Activated CD4-positive, alpha-beta T cell treated with anti-CD3 and anti-CD28 coated beads, Interleukin-2, amount 50 U/mL, for 1 hour (primary cell): ENCODE measurements at regions not wholly inside any gene's neighbourhood (a gene's known extent, or its start where the extent isn't known, plus 50 kb on each side); places are given as distances from the start of the nearest gene placed in this dataset.
"Not testable (repeated sequence)": the region's sequence is repeated elsewhere in the genome, so short reads cannot be mapped to it uniquely, and the experiment has no call there.

Experiments
- DNase-seq: peaks from one replicate; pipeline ENCODE4 v3.0.0-alpha.2; 2020

DNA sequence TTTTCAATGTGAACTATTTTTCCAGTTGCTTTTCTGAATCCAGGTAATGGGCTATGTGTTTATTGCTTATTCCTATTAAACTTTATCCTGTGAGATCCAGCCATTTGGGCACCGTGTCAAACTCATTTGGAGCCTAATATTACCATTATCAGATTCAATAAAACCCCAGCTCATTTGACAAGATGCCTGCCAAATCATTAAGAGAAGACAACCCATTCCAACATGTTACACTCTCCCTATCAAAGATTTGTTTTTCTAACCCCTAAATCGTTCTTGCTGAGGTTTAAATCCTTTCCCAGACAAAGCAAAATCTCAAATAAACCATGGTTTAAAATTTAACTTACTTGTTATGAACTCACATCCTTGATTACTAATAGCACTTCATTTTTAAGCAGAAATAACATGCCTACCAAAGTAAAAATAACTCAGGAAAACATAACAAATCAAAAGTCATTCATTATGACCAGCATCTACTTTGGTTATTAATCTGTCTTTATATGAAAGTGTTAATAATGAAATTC lies 130.0 kb upstream of the TCF21 start:
- DNase-seq, result no peak

DNA sequence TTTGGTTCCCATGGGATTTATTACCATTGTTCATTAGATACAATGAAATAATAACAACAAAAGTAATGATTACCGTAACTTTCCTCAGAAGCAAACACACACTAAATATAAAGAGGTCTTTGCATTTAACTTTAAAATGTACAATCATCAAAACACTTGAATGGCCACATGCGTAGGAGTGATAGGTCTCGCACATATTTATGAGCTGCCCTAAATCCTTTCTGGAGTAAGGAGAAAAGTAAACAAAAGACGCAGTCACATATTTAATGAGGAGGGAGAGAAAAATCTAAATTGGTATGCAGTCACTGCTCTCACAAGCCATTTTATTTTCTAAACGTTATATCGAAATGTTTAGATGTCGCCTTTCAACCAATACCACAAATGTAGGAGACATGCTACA lies 129.4 kb upstream of the TCF21 start:
- DNase-seq, result no peak

DNA sequence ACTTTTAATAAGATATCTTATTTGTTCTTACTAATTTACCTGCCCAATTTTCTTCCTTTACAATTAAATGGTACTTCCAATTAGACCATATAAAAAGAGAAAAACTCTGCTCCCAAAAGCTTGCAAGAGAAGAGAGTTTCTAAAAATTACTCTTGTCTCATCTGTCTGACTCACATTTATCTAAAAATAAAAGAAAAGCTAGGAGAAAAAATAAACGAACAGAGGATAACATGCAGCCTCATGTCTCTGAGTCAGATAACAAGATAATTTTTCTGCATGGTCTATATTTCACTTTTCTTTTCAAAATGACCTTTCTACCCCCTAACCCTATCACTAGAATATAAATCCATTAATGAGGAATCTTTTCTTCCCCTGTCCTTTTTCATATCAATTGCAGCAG lies 127.2 kb upstream of the TCF21 start:
- DNase-seq, result no peak

DNA sequence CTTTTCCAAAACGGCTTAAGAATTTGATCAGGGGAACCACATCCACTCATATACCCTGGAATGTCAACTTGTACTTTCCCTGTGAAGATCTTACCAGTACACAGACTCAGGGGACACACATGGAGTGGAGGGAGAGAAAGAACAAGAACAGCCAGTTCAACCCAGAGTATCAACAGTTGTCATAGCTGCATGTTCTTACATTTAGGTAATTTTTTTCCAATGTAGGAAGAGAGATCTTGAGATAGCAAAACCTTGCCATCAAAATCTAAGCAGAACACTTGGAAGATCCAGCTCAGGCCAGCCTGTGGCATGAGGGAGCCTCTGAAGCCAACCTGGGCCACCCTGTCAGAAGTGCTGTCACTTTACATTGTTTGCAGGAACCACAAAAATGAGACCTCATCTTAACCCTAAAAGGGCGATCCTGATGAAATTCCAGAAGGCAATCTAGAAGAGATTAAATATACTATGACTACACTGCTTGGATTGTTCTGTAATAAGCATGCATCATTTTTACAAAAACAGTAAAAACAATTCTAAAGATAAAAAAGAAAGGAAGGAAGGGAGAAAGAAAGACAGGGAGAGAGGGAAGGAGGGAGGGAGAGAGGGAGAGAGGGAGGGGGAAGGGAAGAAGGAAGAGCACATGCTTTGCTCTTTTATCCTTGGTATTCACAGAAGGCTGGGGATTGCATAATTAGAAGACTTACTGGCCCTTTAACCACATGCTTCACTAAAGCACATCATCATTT lies 124.7 kb upstream of the TCF21 start:
- DNase-seq, result no peak

DNA sequence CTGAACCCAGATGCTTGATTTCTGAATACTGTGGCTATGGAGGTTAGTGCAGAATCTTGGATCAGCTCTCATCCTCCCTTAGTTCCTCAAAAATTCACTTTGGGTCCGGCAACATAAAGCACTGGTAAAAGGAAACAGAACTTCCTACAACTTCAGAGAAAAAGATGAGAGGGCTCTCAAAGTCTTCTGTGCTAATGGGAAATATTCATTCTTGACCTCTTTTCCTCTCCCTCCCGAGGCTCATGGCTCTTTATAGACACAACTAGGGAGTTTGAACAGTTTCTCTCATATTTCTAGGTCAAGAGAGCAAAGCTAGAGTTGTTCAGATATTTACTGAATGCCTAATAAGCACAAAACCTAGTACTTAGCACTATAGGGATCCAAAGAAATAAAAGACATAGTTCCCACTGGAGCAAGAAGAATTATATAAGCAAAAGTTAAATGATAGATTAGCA lies 124.1 kb upstream of the TCF21 start:
- DNase-seq, result no peak

DNA sequence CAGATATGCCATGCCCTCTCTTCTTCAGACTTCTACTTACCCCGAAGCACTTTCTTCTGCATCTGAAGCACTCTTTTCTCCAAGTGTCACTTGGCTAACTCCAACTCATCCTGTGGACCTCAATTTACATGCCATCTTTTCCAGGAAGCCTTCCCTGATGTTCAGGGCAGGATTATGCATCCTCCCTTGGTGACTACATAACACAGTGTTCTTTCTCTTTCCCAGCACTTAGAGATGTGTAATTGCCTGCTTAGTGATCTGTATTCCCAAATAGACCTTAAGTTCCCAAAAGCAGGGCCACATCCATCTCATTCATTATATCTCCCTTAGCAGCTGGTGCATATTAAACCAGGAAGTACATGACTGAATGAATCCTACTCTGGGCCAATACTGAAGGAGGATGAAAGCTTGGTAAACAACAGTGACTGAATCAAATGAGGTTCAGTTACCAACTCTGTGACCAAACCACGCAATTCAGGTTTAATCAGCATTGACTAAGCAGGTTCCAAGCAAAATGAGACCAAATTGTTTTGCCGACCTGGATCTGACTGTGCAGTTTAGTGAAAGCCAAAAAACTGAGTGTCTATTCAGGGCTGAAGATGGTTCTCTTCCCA lies 121.4 kb upstream of the TCF21 start:
- no peak for DNase-seq

DNA sequence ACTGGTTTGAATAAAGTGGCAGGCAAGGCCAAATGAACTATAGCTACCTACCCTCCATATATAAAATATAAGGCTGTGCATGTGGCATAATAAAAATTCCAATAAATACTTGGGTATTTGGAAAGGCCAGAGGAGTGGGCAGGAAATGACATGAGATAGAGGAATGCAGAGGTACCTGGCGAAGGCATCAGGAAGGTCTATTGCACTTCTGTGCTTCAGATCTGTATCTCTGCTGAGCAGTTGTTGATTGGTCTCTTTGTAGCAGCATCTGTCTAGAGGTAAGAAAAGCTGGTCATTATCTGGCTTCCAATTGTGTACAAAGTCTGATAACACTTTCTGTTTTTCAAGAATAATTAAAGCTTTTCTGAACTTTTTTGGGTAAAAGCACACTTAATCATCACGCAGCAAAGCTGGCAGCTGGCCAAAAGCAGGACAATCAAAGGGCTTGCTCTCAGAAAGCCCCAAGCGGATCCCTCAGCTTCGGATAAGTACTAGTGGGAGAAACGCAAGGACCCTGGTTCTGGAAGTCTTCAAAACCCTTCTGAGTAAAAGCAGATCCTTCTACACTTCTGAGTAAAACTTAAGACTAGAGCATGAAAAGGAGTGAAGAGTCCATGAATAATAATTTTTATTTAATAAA lies 120.1 kb upstream of the TCF21 start:
- no peak for DNase-seq

DNA sequence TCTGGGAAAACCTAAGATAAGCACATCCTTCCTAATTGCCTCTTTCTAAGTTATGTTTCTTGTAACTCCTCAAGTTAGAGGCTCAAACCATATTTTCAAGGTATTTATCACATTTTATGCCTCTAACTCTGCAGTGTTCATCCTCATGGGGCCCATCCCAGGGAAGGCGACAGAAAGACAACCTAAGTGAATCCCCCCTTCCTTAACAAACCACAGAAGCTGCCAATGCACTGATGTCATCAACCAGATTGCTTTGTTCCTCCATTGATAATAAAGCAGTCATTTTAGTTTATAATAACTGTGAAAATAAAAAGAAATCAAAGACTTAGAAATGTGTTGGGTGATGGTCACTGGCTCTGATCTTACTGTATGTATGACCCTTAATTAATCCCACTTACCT lies 119.5 kb upstream of the TCF21 start:
- DNase-seq, result no peak

DNA sequence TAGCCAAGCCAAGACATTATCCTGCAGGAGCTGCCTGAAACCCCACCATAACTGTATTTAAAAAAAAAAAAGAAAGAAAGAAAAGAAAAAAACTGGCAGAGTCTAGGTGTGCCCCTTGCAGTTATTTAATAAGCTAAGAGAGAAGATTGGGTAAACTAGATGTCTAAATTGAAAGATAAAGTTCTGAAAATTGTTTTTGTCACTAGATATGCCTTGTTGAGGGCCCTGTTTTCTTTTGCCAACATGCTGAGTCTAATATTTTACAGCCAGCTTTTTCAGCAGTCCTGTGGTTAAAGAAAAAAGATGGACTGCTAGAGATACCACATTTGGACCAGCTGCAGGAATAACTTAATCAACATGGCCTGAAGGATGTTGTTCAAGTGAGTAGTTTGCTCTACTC lies 116.3 kb upstream of the TCF21 start:
- DNase-seq, result no peak

DNA sequence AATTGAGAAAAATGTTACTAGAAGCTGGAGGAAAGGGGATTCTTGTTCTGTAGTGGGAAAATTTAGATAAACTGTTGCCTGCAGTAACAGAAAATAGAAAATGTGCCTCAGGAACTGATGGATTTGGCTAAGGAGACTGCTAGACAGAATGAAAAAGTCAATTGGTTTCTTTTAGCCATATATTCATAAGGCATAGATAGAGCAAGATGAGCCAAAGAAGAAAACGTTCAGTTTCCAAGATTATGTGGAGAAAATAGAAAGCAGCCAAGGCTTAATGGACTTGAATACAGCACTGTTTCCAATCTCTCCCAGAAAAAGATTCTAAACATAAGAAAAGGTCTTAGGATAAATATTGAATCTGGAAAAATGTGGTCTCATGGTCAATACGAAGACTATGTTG lies 115.1 kb upstream of the TCF21 start:
- no peak for DNase-seq

DNA sequence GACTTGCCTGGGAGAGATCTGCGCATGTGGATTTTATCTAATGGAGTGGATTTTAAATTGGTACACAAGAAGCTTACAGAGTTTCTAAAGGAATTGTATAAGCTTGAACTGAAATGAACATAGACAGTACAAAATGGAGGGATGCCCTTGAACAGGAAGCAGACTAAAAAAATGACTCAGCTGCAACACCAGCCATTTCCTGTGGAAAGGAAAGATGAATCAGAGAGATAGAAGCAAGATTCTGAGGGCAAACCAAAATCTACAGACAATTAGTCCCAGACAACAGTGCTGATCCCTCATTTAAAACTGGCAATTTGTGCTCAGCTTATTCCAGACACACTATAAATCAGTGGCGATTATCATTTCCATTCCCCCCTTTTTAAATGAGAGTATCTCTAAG lies 114.6 kb upstream of the TCF21 start:
- DNase-seq, result no peak

DNA sequence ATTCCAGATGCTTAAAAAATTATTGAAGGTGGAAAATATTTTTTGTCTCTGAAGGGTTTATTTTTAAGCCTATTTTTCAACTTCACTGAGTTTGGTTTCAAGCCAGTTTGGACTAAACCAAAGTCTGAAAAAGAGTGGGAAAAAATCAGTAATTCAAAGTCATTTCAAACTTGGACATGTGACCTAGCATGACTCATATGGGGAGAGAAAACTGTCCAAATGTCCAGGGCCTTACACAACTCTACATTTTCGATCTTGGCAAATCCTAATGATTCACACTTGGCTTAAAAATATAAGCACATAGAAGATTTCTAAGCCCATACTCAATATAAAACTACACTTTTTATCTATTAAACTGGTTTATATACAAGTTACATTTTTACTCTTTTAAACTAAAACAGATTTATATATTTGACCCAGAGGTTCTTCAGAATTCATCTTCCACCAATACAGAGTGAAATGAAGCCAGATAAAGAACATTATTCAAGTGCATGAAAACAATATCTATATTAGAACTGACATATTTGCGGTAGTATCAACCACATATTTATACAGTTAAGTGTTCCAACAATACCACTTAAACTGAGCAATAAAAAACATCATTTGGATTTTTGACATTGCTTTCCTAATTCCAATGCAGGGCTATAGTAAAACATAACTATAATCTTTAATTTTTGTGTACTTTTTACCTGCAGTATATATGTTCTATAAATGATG lies 110.3 kb upstream of the TCF21 start:
- DNase-seq, result no peak

DNA sequence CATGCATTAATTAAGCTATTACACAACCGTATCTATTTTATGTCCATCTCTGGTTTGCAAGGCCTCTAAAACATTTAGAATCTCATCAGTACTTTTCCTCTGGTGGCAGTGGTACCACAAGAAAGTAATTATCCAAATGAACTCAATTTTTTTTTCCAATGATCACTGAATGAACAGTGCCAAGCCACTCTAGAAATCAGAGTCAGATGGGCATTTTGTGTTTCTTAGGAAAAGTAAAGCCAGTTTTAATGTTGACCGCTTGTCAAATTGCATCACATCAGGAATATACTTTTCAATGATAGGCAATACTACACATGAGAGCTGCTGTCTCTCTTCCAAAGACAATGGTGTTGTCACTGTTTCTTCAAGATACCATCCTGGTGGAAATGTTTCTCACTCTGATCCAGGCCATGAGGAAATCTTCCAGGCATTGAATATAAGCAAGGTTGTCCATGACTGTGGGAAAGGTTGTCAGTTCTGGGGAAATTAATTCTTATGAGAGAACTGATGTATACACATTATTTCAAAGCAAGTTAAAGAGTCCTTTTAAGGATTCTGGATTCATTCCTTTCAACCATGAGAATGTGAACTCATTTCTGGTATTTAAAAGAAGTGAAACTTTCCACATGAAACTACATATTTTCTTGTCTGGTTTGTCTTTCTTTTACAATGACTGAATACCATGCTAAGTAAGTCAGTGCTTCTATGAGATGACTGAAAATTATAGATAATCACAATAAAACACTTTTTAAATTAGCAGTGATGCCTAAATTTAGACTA lies 108.8 kb upstream of the TCF21 start:
- DNase-seq, result no peak

DNA sequence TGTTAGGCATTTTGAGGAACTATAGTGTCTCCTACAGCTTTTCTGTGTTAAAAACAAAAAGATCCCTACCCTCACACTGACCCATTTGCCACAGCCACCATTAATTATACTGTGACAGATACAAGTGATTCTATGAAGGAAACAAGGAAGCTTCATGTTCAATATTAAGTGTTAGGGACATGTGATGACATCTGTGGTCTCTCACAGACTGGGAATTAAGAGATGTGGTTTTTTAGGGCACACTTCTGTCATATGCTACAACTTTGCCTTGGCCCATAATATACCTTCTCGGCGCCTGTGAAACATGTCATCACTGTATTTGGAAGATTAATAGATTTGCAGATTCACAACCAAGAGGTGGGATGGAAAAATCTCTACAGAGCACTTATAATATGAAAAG lies 102.9 kb upstream of the TCF21 start:
- DNase-seq, result no peak

DNA sequence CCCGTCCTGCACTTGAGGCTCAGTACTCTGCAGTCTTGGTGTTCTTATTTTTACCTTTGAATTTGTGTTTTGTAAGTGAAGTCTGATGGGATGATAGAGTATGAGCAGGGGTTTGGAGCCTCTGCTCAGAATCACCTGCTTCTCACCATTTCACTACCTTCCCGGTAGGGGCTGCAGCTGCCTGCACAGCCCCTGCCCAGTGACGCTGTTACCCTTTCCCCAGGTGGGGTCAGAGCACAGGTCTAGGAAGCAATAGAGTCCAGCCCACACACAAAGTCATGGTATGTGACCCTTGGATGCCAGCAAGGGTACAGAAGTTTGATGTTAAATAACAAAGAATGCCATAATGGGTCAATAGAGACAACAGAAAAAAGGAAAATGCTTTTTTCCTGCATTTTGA lies 101.8 kb upstream of the TCF21 start:
- DNase-seq, result no peak

DNA sequence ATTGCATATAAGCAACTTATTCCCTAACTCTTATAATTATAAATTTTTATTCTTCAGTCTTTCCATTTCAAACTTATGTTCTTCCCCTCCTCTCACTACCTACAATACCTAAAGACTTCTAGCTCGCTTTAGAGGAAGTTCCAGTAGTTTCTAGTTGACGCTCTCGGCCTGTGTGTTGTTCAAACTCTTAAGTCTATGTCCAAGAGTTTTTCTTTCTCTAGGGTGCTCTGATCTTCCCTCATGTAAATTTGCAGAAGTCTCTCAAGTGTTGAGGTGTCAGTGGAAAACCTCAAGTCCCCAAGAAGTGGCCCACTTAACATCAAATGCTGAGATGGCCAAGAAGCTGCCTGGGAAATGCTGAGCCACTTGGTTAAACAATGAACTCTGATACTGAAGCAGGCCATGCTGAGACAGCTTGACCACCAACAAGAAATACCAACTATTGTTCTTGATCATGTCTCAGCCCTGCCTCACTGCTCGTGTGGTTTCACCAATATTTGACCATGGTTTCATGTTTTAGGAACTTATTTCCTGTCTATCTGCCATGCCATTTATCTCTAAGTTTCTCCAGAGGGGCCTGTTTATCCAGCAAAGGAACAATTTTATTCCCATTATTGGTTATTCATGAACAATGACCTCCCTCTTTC lies 100.9 kb upstream of the TCF21 start:
- no peak for DNase-seq

DNA sequence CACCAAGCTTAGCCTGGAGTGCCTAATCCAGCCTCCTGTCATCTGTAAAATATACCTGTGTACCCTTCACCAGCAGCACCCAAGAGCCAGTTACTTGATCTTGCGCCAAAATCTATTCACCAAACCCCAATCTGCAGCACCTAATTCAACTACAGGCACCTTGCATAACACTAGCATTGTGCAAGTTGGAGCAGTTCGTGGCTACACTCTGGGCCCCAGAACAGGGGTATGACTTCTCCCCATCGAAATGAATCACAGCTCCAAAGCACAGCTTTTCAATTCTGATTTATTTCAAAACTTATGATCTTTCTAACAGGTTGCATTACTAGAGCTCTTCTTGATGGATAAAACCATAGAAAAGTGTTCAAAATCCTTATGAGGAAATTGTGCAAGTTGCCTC lies 100.4 kb upstream of the TCF21 start:
- DNase-seq, result no peak

DNA sequence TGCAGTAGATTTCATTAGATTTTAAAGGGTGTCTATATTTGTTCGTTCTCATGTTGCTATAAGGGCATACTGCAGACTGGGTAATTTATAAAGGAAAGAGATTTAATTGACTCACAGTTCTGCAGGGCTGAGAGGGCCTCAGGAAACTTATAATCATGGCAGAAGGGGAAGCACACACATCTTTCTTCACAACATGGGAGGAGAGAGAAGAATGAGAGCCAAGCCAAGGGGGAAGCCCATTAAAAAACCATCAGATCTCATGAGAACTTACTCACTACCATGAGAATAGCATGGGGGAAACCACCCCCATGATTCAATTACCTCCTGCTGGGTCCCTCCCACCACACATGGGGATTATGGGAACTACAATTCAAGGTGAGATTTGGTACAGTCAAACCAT lies 99.5 kb upstream of the TCF21 start:
- not testable (repeated sequence) for DNase-seq

DNA sequence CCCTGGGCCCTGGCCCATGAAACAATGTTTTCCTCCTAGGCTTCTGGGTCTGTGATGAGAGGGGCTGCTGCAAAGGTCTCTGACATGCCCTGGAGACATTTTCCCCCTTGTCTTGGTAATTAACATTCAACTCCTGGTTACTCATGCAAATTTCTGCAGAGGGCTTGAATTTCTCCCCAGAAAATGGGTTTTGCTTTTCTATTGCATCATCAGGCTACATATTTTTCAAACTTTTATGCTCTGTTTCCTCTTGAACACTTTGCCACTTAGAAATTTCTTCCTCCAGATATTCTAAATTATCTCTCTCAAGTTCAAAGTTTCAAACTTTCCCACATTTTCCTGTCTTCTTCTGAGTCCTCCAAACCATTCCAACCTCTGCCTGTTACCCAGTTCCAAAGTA lies 98.2 kb upstream of the TCF21 start:
- not testable (repeated sequence) for DNase-seq

DNA sequence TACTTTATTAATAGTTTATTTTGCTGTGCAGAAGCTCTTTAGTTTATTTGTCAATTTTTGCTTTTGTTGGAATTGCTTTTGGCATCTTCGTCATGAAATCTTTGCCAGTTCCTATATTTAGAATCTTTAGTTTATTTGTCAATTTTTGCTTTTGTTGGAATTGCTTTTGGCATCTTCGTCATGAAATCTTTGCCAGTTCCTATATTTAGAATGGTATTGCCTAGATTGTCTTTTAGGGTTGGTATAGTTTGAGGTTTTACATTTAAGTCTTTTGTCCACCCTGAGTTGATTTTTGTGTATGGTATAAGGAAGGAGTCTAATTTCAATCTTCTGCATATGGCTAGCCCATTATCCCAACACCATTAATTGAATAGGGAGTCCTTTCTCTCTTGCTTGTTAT lies 93.9 kb upstream of the TCF21 start:
- not testable (repeated sequence) for DNase-seq

DNA sequence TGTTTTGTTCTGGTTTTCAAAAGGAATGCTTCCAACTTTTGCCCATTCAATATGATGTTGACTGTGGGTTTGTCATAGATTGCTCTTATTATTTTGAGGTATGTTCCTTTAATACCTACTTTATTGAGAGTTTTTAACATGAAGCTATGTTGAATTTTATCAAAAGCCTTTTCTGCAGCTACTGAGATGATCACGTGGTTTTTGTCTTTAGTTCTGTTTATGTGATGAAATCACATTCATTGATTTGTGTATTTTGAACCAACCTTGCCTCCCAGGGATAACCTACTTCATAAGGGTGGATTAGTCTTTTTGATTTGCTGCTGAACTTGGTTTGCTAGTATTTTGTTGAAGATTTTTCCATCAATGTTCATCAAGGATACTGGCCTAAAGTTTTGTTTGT lies 92.7 kb upstream of the TCF21 start:
- no peak for DNase-seq

DNA sequence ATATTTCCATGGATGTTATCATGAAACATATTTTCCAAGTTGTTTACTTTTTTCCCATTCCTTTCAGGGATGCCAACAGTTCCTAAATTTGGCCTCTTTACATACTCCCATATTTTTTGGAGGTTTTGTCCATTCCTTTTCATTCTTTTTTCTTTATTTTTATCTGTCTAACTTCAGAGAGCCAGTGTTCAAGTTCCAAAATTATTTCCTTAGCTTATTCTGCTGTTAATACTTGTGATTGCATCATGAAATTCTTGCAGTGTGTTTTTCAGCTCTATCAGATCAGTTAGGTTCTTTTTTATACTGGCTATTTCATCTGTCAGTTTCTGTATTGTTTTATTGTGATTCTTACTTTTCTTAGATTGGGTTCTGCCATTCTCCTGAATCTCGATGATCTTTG lies 89.9 kb upstream of the TCF21 start:
- no peak for DNase-seq
